NB4 (cell line): ENCODE measurements at regions not wholly inside any gene's neighbourhood (a gene's known extent, or its start where the extent isn't known, plus 50 kb on each side); places are given as distances from the start of the nearest gene placed in this dataset.

ENCODE experiments used
- DNase-seq: peaks from one replicate; pipeline ENCODE4 v3.0.0; 2010; ENCODE audit warnings: low read depth
- H3K4me3 ChIP-seq: one replicate; pipeline ENCODE4 v1.5.1; 2011; ENCODE audit warnings: mild to moderate bottlenecking, low read depth, low read length, moderate library complexity
- CTCF ChIP-seq: IDR thresholded peaks from one replicate; pipeline ENCODE4 v1.5.1; 2012; ENCODE audit warnings: low read depth, low read length
- MAX ChIP-seq: IDR thresholded peaks from 2 replicates; pipeline ENCODE4 v1.6.1; 2011; ENCODE audit warnings: low read depth, low read length
- MYC ChIP-seq: IDR thresholded peaks from 2 replicates; pipeline ENCODE4 v1.6.1; 2011; ENCODE audit warnings: low read depth, low read length
- POLR2A ChIP-seq: IDR thresholded peaks from 2 replicates; pipeline ENCODE4 v1.6.1; 2011; ENCODE audit warnings: mild to moderate bottlenecking; ENCODE audit not compliant: insufficient read length; ENCODE audit errors: extremely low read depth

GRCh38 chr1:38628241-38628640, 231.3 kb downstream of the RRAGC start:
- no peak for TF ChIP-seq CTCF
- TF ChIP-seq POLR2A: no peak
- no peak for TF ChIP-seq MAX
- TF ChIP-seq MYC: no peak
- H3K4me3 ChIP-seq: no peak overlapping the region
- DNase-seq: no peak

- no peak for DNase-seq
- TF ChIP-seq POLR2A: no peak
- TF ChIP-seq MAX: no peak
- TF ChIP-seq MYC: no peak
- no peak for TF ChIP-seq CTCF
- H3K4me3 ChIP-seq: no peak overlapping the region
Measured at GRCh38 chr1:38625939-38626338, 233.6 kb downstream of the RRAGC start.

- TF ChIP-seq CTCF (no peak), MYC (no peak), MAX (no peak), POLR2A (no peak)
- H3K4me3 ChIP-seq: no peak overlapping the region
- no peak for DNase-seq
Measured at GRCh38 chr1:38624336-38625039, 235.1 kb downstream of the RRAGC start.

- no peak overlapping the region for H3K4me3 ChIP-seq
- TF ChIP-seq MAX: no peak
- TF ChIP-seq MYC: no peak
- TF ChIP-seq CTCF: no peak
- no peak for TF ChIP-seq POLR2A
- no peak for DNase-seq
Measured at GRCh38 chr1:38623529-38623928, 236.0 kb downstream of the RRAGC start.

GRCh38 chr1:38622197-38622596, 237.4 kb downstream of the RRAGC start:
- TF ChIP-seq CTCF (no peak), MYC (no peak), POLR2A (no peak), MAX (no peak)
- no peak for DNase-seq
- no peak overlapping the region for H3K4me3 ChIP-seq
